ENCODE measurements at regions not wholly inside any gene's neighbourhood (a gene's known extent, or its start where the extent isn't known, plus 50 kb on each side); places are given as distances from the start of the nearest gene placed in this dataset.
"Not testable (repeated sequence)": the region's sequence is repeated elsewhere in the genome, so short reads cannot be mapped to it uniquely, and the experiment has no call there.

DNA sequence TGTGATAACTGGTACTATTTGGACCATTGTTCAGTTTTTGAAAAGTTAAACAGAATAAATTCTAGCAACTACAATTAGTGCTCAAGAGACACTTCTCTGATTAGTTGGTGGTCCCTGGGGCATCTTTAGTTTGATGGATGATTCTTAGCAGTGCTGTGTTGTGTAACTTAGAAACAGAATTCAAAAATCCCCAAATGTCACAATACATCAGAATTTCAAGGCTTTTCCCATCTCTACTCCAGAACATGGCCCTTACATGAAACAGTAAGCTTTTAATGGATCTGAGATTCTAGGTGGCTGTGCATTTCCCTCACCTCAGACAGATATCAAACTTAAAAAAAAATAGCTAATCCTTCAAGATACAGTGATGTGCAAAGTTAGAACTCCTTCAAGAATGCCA lies 104.4 kb upstream of the CXCL13 start:
- H3K4me3 Mint-ChIP-seq = no peak overlapping the region
- H3K27ac Mint-ChIP-seq = no peak overlapping the region
- H3K36me3 Mint-ChIP-seq (ENCODE audit: low read depth) = no peaks in the 10 kb centered on the region
- H3K9me3 Mint-ChIP-seq = no peaks in the 10 kb centered on the region
- peaks cover 9% of the 10 kb centered on the region for H3K27me3 Mint-ChIP-seq (ENCODE audit: low read depth)
- no peak for DNase-seq (ENCODE audit: low spot score)
- H3K4me1 Mint-ChIP-seq (ENCODE audit: low read depth) = no peaks in the 10 kb centered on the region

DNA sequence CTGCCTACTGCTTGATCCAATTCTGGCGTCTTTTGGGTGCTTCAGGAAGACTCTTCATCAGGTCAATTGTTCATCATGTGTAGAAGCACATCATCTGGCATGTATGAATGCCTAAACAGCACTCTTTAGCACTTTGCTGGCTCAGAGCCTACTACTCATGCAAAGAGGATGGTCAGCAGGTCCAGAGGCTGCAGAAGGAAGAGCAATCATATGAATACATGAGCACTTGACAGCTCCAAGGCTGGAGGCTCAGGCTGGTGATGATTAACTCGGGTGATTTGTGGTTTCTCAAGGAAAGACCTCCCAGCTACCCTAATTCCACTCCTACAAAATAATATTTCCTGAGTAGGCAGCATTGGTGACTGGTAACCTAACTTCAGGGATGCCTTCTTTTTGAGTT lies 103.8 kb upstream of the CXCL13 start:
- Mint-ChIP-seq H3K9me3 (no peaks in the 10 kb centered on the region), H3K36me3 (ENCODE audit: low read depth) (no peaks in the 10 kb centered on the region), H3K4me1 (ENCODE audit: low read depth) (no peaks in the 10 kb centered on the region), H3K27ac (no peak overlapping the region), H3K4me3 (no peak overlapping the region), H3K27me3 (ENCODE audit: low read depth) (peaks cover 9% of the 10 kb centered on the region)
- DNase-seq (ENCODE audit: low spot score) = no peak

DNA sequence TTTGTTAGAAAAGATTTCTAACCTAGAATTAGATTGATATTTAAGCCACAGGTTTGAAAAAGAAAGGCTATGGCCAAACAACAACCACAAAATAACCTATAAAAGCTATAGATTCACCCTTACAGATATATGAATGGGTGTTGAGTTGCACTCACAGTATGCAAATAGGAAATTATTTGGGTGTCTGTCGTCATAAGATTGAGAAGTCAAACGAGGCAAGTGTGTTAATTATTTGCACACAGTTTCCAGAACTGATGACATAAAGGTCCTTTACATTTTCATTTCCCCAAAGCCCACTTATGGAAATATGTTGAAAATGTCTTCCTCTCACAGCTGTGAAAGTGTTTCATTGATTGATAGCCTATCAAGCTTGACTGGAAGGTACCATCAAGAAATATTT lies 101.2 kb upstream of the CXCL13 start:
- no peaks in the 10 kb centered on the region for H3K4me1 Mint-ChIP-seq (ENCODE audit: low read depth)
- no peak overlapping the region for H3K27ac Mint-ChIP-seq
- H3K36me3 Mint-ChIP-seq (ENCODE audit: low read depth) = no peaks in the 10 kb centered on the region
- no peak for DNase-seq (ENCODE audit: low spot score)
- peaks cover 7% of the 10 kb centered on the region for H3K27me3 Mint-ChIP-seq (ENCODE audit: low read depth)
- H3K9me3 Mint-ChIP-seq = no peaks in the 10 kb centered on the region
- H3K4me3 Mint-ChIP-seq = no peak overlapping the region

DNA sequence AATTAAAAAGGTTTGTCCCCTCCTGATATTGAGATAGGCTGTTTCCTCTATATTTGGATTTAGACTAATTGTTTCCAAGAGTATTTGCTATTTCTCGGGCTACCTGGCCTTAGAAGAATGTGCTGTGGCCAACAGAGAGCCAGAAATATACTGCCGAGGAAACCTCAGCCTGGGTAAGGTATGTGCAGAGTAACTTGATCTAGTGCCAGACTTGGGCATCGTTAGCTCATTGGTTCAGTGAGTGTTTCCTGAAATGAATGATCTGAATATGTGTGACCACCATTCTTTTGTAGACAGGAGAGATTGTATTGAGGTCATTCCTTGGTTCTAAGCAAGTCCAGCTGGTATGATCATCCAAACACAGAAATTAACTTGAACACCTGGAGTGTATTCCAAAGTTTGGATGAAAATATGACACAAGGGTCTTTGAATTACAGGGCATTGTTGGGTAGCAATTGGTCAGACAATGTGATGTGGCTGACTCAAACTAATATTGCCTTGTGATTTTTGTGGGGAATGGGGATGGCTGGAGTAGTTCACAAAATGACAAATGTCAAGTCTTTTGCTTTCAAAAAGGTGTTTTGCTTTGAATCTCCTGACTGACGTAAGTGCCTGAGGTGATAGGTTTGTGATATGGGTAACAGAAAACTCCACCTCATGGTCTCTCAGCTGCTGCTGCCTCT lies 100.2 kb upstream of the CXCL13 start:
- no peak for DNase-seq (ENCODE audit: low spot score)
- Mint-ChIP-seq H3K4me3 (no peak overlapping the region), H3K9me3 (no peaks in the 10 kb centered on the region), H3K36me3 (ENCODE audit: low read depth) (no peaks in the 10 kb centered on the region), H3K27ac (no peak overlapping the region), H3K27me3 (ENCODE audit: low read depth) (peaks cover 4% of the 10 kb centered on the region), H3K4me1 (ENCODE audit: low read depth) (no peaks in the 10 kb centered on the region)

DNA sequence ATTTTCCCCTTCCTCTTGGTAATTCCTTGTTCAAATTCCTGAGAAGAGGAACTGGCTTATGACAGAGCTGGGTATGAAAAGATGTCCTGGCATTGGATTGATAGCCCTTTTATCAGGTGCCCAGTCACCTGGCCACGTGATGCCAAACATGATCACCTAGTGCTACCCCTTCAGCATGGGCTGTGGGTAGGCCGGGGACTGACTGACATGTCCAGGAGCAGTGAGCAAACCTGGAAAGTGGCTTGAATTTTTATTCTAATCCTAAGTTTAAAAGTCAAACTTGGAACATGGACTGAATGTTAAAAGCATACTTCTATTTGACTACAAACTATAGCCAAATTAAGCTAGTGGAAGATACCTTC lies 99.7 kb upstream of the CXCL13 start:
- H3K27me3 Mint-ChIP-seq (ENCODE audit: low read depth) = peaks cover 4% of the 10 kb centered on the region
- no peaks in the 10 kb centered on the region for H3K9me3 Mint-ChIP-seq
- no peak overlapping the region for H3K4me3 Mint-ChIP-seq
- no peak for DNase-seq (ENCODE audit: low spot score)
- no peaks in the 10 kb centered on the region for H3K36me3 Mint-ChIP-seq (ENCODE audit: low read depth)
- H3K4me1 Mint-ChIP-seq (ENCODE audit: low read depth) = no peaks in the 10 kb centered on the region
- no peak overlapping the region for H3K27ac Mint-ChIP-seq

DNA sequence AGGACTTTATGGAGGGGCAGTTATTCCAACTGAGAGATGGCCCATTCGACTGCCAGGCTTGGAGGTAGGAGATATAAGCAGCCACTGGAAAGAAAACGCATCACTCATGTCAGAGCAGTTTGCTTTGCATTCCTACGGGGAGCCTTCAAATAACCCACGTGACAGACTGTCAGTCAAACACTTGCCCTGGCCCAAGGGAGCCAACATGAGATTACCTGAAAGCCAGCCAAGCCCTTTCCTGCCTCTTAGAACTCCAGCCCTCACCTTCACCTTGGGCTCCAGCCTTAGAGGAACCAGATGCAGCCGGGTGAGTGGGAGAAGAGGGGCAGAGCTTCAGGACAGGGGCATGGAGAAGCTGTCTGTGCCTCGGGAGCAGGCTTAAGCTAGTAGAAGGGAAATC lies 95.3 kb upstream of the CXCL13 start:
- no peak for DNase-seq (ENCODE audit: low spot score)
- no peak overlapping the region for H3K27ac Mint-ChIP-seq
- H3K36me3 Mint-ChIP-seq (ENCODE audit: low read depth) = no peaks in the 10 kb centered on the region
- no peaks in the 10 kb centered on the region for H3K4me1 Mint-ChIP-seq (ENCODE audit: low read depth)
- no peak overlapping the region for H3K4me3 Mint-ChIP-seq
- no peaks in the 10 kb centered on the region for H3K27me3 Mint-ChIP-seq (ENCODE audit: low read depth)
- H3K9me3 Mint-ChIP-seq = no peaks in the 10 kb centered on the region

DNA sequence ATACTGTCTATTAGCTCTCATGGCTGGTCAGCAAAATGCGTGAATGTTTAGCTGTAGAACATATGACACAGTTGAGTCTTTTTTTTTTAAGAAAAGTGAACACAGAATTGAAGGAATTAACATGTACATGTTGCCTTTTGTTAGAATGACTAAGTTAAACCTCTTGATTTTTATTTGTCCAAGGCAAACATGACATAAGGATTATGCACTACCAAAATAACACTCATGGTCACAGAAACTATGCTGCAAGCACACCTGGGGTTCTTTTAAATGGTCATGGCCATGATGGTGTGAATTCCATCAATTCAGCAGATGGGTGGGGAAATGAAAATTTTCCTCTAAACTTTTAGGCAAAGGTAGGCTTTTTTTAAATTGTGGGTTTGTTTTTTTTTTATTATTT lies 80.1 kb upstream of the CXCL13 start:
- H3K9me3 Mint-ChIP-seq = no peaks in the 10 kb centered on the region
- H3K27ac Mint-ChIP-seq = no peak overlapping the region
- DNase-seq (ENCODE audit: low spot score) = no peak
- no peak overlapping the region for H3K4me3 Mint-ChIP-seq
- no peaks in the 10 kb centered on the region for H3K36me3 Mint-ChIP-seq (ENCODE audit: low read depth)
- H3K27me3 Mint-ChIP-seq (ENCODE audit: low read depth) = peaks cover 11% of the 10 kb centered on the region
- H3K4me1 Mint-ChIP-seq (ENCODE audit: low read depth) = no peaks in the 10 kb centered on the region

DNA sequence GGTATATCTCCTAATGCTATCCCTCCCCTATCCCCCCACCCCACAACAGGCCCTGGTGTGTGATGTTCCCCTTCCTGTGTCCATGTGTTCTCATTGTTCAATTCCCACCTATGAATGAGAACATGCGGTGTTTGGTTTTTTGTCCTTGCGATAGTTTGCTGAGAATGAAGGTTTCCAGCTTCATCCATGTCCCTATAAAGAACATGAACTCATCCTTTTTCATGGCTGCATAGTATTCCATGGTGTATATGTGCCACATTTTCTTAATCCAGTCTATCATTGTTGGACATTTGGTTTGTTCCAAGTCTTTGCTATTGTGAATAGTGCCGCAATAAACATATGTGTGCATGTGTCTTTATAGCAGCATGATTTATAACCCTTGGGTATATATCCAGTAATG lies 77.7 kb upstream of the CXCL13 start:
- not testable (repeated sequence) for H3K27me3 Mint-ChIP-seq (ENCODE audit: low read depth); H3K9me3 Mint-ChIP-seq; DNase-seq (ENCODE audit: low spot score); H3K4me3 Mint-ChIP-seq; H3K4me1 Mint-ChIP-seq (ENCODE audit: low read depth); H3K27ac Mint-ChIP-seq; H3K36me3 Mint-ChIP-seq (ENCODE audit: low read depth)

DNA sequence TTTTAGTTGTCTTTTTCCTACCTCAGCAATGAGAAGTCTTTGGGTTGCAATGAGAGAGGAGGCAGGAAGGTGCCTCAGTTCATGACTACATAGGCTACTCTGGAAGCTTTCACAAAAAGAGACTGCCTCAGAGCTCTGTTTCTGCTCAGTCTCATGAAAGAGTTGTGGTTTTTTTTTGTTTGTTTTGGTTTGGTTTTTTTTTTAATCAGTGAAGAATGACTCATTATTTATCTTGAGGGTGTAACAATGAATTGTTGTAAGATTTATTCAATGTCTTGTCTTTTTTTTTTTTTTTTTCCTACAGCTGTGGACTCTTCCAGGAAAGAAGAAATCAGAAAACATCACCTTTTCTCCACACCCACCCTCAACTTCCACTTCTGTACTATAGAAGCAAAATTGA lies 67.5 kb upstream of the CXCL13 start:
- no peak overlapping the region for H3K27ac Mint-ChIP-seq
- H3K4me3 Mint-ChIP-seq = no peak overlapping the region
- H3K9me3 Mint-ChIP-seq = peaks cover 4% of the 10 kb centered on the region
- H3K4me1 Mint-ChIP-seq (ENCODE audit: low read depth) = no peaks in the 10 kb centered on the region
- no peaks in the 10 kb centered on the region for H3K36me3 Mint-ChIP-seq (ENCODE audit: low read depth)
- peaks cover 15% of the 10 kb centered on the region for H3K27me3 Mint-ChIP-seq (ENCODE audit: low read depth)
- DNase-seq (ENCODE audit: low spot score) = peak; percentile 23

DNA sequence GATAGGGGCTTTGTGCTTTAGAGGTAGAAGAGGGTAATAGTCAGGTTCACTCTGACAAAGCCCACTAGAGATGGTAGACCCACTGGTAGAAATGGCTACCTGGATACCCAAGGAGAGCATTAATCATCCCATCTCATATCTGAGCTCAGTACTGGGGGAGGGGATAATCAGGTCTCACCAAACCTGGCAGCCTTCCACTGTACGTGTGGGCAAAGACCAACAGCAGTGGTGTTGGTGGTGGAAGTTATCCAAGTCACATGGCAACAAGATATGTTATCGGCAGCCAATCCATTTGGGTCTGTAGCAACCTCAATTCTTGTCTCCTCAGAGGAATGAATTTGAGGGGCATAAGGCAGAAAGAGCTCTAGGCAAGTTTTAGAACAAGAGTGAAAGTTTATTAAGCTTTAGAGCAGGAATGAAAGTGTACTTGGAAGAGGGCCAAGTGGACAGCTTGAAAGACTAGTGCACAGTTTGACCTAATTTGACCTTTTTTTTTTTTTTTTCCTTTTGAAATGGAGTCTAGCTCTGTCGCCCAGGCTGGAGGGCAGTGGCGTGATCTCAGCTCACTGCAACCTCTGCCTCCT lies 67.0 kb upstream of the CXCL13 start:
- peaks cover 15% of the 10 kb centered on the region for H3K27me3 Mint-ChIP-seq (ENCODE audit: low read depth)
- no peak overlapping the region for H3K27ac Mint-ChIP-seq
- no peaks in the 10 kb centered on the region for H3K4me1 Mint-ChIP-seq (ENCODE audit: low read depth)
- DNase-seq (ENCODE audit: low spot score) = no peak
- no peaks in the 10 kb centered on the region for H3K36me3 Mint-ChIP-seq (ENCODE audit: low read depth)
- H3K4me3 Mint-ChIP-seq = no peak overlapping the region
- H3K9me3 Mint-ChIP-seq = peaks cover 4% of the 10 kb centered on the region
